ENCODE measurements at regions not wholly inside any gene's neighbourhood (a gene's known extent, or its start where the extent isn't known, plus 50 kb on each side); places are given as distances from the start of the nearest gene placed in this dataset.
A peak's percentile ranks its signal among the peaks of the same experiment; 100 is the strongest.

GRCh38 chr9:14433351-14434157 is 119.6 kb upstream of the NFIB start (continued):
- TF ChIP-seq ZBTB1 (CRISPR knock-in tag; IDR thresholded peaks at IDR 0.05; ENCODE audit: borderline replicate concordance, low read depth) (no peak), ZNF655 (CRISPR knock-in tag; IDR thresholded peaks at IDR 0.05) (no peak), ZC3H8 (IDR thresholded peaks at IDR 0.05) (no peak), CUX1 (CRISPR knock-in tag; IDR thresholded peaks at IDR 0.05) (no peak), ZNF239 (CRISPR knock-in tag; IDR thresholded peaks at IDR 0.05) (no peak), TCFL5 (CRISPR knock-in tag; conservative IDR thresholded peaks at IDR 0.05) (no peak), ARID1B (IDR thresholded peaks at IDR 0.05) (peak; percentile 89), POLR2B (IDR thresholded peaks at IDR 0.05; ENCODE audit: low read depth, partially characterized antibody) (no peak), TAF1 (IDR thresholded peaks at IDR 0.05; ENCODE audit: control insufficient read depth, extremely low read depth, insufficient read depth, low read length, severe bottlenecking) (no peak), CBFA2T3 (IDR thresholded peaks at IDR 0.05) (peak; percentile 93), ZNF232 (CRISPR knock-in tag; IDR thresholded peaks at IDR 0.05) (no peak), TRIM24 (IDR thresholded peaks at IDR 0.05) (peak; percentile 58 to 75; a peak in 3 of 4 replicates)
- TF ChIP-seq, protein P1, sequence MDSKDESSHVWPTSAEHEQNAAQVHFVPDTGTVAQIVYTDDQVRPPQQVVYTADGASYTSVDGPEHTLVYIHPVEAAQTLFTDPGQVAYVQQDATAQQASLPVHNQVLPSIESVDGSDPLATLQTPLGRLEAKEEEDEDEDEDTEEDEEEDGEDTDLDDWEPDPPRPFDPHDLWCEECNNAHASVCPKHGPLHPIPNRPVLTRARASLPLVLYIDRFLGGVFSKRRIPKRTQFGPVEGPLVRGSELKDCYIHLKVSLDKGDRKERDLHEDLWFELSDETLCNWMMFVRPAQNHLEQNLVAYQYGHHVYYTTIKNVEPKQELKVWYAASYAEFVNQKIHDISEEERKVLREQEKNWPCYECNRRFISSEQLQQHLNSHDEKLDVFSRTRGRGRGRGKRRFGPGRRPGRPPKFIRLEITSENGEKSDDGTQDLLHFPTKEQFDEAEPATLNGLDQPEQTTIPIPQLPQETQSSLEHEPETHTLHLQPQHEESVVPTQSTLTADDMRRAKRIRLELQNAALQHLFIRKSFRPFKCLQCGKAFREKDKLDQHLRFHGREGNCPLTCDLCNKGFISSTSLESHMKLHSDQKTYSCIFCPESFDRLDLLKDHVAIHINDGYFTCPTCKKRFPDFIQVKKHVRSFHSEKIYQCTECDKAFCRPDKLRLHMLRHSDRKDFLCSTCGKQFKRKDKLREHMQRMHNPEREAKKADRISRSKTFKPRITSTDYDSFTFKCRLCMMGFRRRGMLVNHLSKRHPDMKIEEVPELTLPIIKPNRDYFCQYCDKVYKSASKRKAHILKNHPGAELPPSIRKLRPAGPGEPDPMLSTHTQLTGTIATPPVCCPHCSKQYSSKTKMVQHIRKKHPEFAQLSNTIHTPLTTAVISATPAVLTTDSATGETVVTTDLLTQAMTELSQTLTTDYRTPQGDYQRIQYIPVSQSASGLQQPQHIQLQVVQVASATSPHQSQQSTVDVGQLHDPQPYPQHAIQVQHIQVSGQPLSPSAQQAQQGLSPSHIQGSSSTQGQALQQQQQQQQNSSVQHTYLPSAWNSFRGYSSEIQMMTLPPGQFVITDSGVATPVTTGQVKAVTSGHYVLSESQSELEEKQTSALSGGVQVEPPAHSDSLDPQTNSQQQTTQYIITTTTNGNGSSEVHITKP (IDR thresholded peaks at IDR 0.05; ENCODE audit: partially characterized antibody), result no peak
- TF ChIP-seq, protein P2, sequence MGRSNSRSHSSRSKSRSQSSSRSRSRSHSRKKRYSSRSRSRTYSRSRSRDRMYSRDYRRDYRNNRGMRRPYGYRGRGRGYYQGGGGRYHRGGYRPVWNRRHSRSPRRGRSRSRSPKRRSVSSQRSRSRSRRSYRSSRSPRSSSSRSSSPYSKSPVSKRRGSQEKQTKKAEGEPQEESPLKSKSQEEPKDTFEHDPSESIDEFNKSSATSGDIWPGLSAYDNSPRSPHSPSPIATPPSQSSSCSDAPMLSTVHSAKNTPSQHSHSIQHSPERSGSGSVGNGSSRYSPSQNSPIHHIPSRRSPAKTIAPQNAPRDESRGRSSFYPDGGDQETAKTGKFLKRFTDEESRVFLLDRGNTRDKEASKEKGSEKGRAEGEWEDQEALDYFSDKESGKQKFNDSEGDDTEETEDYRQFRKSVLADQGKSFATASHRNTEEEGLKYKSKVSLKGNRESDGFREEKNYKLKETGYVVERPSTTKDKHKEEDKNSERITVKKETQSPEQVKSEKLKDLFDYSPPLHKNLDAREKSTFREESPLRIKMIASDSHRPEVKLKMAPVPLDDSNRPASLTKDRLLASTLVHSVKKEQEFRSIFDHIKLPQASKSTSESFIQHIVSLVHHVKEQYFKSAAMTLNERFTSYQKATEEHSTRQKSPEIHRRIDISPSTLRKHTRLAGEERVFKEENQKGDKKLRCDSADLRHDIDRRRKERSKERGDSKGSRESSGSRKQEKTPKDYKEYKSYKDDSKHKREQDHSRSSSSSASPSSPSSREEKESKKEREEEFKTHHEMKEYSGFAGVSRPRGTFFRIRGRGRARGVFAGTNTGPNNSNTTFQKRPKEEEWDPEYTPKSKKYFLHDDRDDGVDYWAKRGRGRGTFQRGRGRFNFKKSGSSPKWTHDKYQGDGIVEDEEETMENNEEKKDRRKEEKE (IDR thresholded peaks at IDR 0.05; ENCODE audit: borderline replicate concordance in 1 of 2, control insufficient read depth in 1 of 2, low read depth in 2 of 2, low read length in 1 of 2), result no peak

Data from K562 (cell line).